MM.1S (cell line): ENCODE measurements at regions not wholly inside any gene's neighbourhood (a gene's known extent, or its start where the extent isn't known, plus 50 kb on each side); places are given as distances from the start of the nearest gene placed in this dataset.

Source experiments
- DNase-seq: peaks from one replicate; pipeline ENCODE4 v3.0.0-alpha.2; 2015
- H2AFZ ChIP-seq: fragments of 300-600 bp; sonication (generic); 2 replicates; pipeline ENCODE4 v1.6.0; 2016; ENCODE audit warnings: antibody characterized with exemption, low read length
- H3F3A ChIP-seq: fragments of 300-600 bp; sonication (generic); 2 replicates; pipeline ENCODE4 v1.6.1; 2016; ENCODE audit warnings: mild to moderate bottlenecking, antibody characterized with exemption, low read length, moderate library complexity, mixed read lengths; ENCODE audit not compliant: insufficient read depth
- H3K27ac ChIP-seq: fragments of 300-600 bp; sonication (generic); 2 replicates; pipeline ENCODE4 v1.5.1; 2016; ENCODE audit warnings: mild to moderate bottlenecking, low read length
- H3K27me3 ChIP-seq: fragments of 300-600 bp; sonication (generic); replicated peaks from 2 replicates; pipeline ENCODE4 v1.6.0; 2016; ENCODE audit warnings: low read length; ENCODE audit not compliant: insufficient read depth
- H3K36me3 ChIP-seq: fragments of 300-600 bp; sonication (generic); replicated peaks from 2 replicates; pipeline ENCODE4 v1.6.1; 2016; ENCODE audit warnings: mild to moderate bottlenecking, low read length, mixed read lengths; ENCODE audit not compliant: insufficient read depth
- H3K4me1 ChIP-seq: fragments of 300-600 bp; sonication (generic); 2 replicates; pipeline ENCODE4 v1.6.1; 2016; ENCODE audit warnings: low read length, mixed read lengths
- H3K4me2 ChIP-seq: fragments of 300-600 bp; sonication (generic); 2 replicates; pipeline ENCODE4 v1.6.0; 2016; ENCODE audit warnings: low read depth, low read length
- H3K4me3 ChIP-seq: fragments of 300-600 bp; sonication (generic); 2 replicates; pipeline ENCODE4 v1.5.1; 2016; ENCODE audit warnings: low read length, mixed read lengths
- H3K79me2 ChIP-seq: fragments of 300-600 bp; sonication (generic); 2 replicates; pipeline ENCODE4 v1.6.1; 2016; ENCODE audit warnings: mixed run types, low read length, mixed read lengths
- H3K9ac ChIP-seq: fragments of 300-600 bp; sonication (generic); 2 replicates; pipeline ENCODE4 v1.6.1; 2016; ENCODE audit warnings: low read length, mixed read lengths
- H3K9me2 ChIP-seq: fragments of 300-600 bp; sonication (generic); replicated peaks from 2 replicates; pipeline ENCODE4 v1.6.1; 2016; ENCODE audit warnings: mild to moderate bottlenecking, low read length, mixed read lengths; ENCODE audit not compliant: insufficient read depth
- H3K9me3 ChIP-seq: fragments of 300-600 bp; sonication (generic); replicated peaks from 2 replicates; pipeline ENCODE4 v1.6.1; 2016; ENCODE audit warnings: mild to moderate bottlenecking, low read length, mixed read lengths; ENCODE audit not compliant: insufficient read depth
- H4K20me1 ChIP-seq: fragments of 300-600 bp; sonication (generic); 2 replicates; pipeline ENCODE4 v1.6.1; 2016; ENCODE audit warnings: mild to moderate bottlenecking, low read length, moderate library complexity, mixed read lengths; ENCODE audit not compliant: insufficient read depth
- EZH2 ChIP-seq: fragments of 300-600 bp; sonication (generic); optimal IDR thresholded peaks from 2 replicates; pipeline ENCODE3; 2017; ENCODE audit warnings: low read depth, mild to moderate bottlenecking, antibody characterized with exemption, low read length, mixed read lengths
- EZH2phosphoT487 ChIP-seq: fragments of 300-600 bp; sonication (generic); IDR thresholded peaks from 2 replicates; pipeline ENCODE4 v1.6.1; 2018; ENCODE audit warnings: antibody characterized with exemption, low read length
- TF ChIP-seq, protein P1 (sequence below): fragments of 300-600 bp; sonication (generic); IDR thresholded peaks from 2 replicates; pipeline ENCODE4 v1.5.1; 2016; ENCODE audit warnings: antibody characterized with exemption, low read length, mixed read lengths

DNA sequence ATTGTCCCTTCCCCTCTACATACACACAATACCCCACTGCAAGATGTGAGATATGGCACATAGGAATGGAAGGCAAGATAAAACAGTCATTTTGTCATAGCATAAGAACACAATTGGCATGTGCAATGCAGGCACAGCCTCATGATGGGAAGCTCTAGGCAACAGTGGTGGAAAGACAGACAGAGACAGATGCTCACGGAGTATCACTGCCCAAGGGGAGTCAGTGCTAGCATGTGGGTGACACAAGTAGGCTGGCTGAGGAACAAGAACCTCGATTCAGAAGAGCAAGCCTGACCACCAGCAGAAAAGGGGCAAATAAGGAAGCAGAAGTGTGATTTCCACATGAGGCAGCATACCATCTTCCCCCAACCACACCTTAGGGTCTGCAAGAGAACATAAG lies 323.6 kb downstream of the PAX3 start:
- H3F3A ChIP-seq: no peaks in the 10 kb centered on the region
- H3K4me1 ChIP-seq: no peaks in the 10 kb centered on the region
- DNase-seq: no peak
- H3K4me2 ChIP-seq: no peak overlapping the region
- no peaks in the 10 kb centered on the region for H3K9me2 ChIP-seq
- no peaks in the 10 kb centered on the region for H3K79me2 ChIP-seq
- no peaks in the 10 kb centered on the region for H3K9me3 ChIP-seq
- H3K27me3 ChIP-seq: no peaks in the 10 kb centered on the region
- H3K36me3 ChIP-seq: no peaks in the 10 kb centered on the region
- H4K20me1 ChIP-seq: no peaks in the 10 kb centered on the region
- TF ChIP-seq EZH2phosphoT487 (no peak), EZH2 (no peak)
- TF ChIP-seq, protein P1, sequence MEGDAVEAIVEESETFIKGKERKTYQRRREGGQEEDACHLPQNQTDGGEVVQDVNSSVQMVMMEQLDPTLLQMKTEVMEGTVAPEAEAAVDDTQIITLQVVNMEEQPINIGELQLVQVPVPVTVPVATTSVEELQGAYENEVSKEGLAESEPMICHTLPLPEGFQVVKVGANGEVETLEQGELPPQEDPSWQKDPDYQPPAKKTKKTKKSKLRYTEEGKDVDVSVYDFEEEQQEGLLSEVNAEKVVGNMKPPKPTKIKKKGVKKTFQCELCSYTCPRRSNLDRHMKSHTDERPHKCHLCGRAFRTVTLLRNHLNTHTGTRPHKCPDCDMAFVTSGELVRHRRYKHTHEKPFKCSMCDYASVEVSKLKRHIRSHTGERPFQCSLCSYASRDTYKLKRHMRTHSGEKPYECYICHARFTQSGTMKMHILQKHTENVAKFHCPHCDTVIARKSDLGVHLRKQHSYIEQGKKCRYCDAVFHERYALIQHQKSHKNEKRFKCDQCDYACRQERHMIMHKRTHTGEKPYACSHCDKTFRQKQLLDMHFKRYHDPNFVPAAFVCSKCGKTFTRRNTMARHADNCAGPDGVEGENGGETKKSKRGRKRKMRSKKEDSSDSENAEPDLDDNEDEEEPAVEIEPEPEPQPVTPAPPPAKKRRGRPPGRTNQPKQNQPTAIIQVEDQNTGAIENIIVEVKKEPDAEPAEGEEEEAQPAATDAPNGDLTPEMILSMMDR: no peak
- H3K9ac ChIP-seq: no peak overlapping the region
- no peak overlapping the region for H3K27ac ChIP-seq
- no peak overlapping the region for H3K4me3 ChIP-seq
- H2AFZ ChIP-seq: no peak overlapping the region

DNA sequence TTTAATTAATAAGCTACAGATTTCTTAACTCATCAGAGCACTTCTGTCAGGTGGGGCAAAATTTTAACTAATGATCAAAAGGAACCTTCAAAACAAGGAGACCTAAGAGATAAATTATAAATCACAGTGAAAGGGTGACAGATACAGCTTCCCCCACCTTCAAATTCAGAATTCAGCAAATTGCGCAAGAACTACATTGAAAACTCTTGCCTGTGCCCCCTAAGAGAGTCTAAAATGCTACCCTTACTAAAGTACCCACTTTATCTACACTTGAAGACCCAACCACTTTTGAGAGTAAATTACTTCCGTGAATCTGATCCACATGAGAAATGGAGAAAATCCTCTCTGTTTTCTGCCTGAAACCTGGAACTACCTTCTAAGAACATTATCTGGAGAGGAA lies 324.9 kb downstream of the PAX3 start:
- Histone ChIP-seq H3K27me3 (no peaks in the 10 kb centered on the region), H3K4me2 (no peak overlapping the region), H2AFZ (no peak overlapping the region), H3K4me3 (no peak overlapping the region), H3K36me3 (no peaks in the 10 kb centered on the region), H4K20me1 (no peaks in the 10 kb centered on the region), H3F3A (no peaks in the 10 kb centered on the region), H3K9ac (no peak overlapping the region), H3K27ac (no peak overlapping the region), H3K9me2 (no peaks in the 10 kb centered on the region), H3K4me1 (no peaks in the 10 kb centered on the region), H3K79me2 (no peaks in the 10 kb centered on the region), H3K9me3 (no peaks in the 10 kb centered on the region)
- no peak for DNase-seq
- no peak for TF ChIP-seq EZH2phosphoT487
- no peak for TF ChIP-seq EZH2
- TF ChIP-seq, protein P1: no peak

DNA sequence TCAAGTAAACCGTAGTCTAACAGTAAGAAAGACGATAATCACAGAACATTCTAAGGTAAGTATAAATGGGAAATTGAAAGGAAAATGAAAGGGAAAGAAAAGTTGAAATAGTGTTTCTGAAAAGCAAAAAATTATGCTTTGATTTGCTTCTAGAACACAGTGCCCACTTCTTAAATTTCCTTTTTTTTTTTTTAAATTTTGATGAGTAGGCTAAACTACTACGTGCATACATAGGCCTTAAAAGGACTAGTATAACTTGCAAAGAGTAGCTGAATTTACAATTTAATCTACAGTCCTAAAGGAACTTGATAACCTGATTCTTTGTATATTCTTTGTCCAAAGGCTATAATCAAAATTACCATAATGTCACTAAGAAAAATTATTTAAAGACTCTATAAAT lies 325.3 kb downstream of the PAX3 start:
- H3K27me3 ChIP-seq: no peaks in the 10 kb centered on the region
- no peak overlapping the region for H3K9ac ChIP-seq
- DNase-seq: no peak
- TF ChIP-seq EZH2 (no peak), EZH2phosphoT487 (no peak)
- TF ChIP-seq, protein P1: no peak
- no peaks in the 10 kb centered on the region for H3K36me3 ChIP-seq
- H3K4me3 ChIP-seq: no peak overlapping the region
- no peaks in the 10 kb centered on the region for H3K9me3 ChIP-seq
- no peak overlapping the region for H3K27ac ChIP-seq
- H3K79me2 ChIP-seq: no peaks in the 10 kb centered on the region
- no peaks in the 10 kb centered on the region for H3K9me2 ChIP-seq
- H3K4me1 ChIP-seq: no peaks in the 10 kb centered on the region
- H3K4me2 ChIP-seq: no peak overlapping the region
- no peaks in the 10 kb centered on the region for H3F3A ChIP-seq
- no peaks in the 10 kb centered on the region for H4K20me1 ChIP-seq
- H2AFZ ChIP-seq: no peak overlapping the region
